ENCODE measurements at regions not wholly inside any gene's neighbourhood (a gene's known extent, or its start where the extent isn't known, plus 50 kb on each side); places are given as distances from the start of the nearest gene placed in this dataset.

DNA sequence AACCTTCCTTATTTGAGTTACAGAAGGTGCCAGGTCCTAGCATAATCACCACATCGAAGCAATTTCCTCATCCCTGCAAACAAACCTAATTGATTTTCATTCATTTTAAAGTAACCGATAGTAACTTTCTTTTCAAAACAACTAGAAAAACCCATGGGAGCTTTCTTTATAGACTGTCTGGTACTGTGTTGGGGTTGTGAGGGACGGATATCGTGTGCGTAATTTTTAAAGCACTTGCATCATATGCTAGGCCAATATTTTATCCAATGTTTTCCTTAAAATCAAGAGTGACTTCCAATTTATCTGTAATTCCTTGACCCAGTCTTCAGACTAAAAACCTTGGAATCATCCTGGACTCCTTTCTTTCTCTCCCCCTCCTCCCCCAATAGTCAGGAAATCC is 271.5 kb upstream of the SESN3 start:
- no peak overlapping the region for H3K9ac ChIP-seq
- no peaks in the 10 kb centered on the region for H3K9me3 ChIP-seq
- POLR2A ChIA-PET: no interaction called here
- no peak for TF ChIP-seq NFIC (IDR thresholded peaks at IDR 0.05; ENCODE audit: borderline replicate concordance)
- TF ChIP-seq, protein P1, sequence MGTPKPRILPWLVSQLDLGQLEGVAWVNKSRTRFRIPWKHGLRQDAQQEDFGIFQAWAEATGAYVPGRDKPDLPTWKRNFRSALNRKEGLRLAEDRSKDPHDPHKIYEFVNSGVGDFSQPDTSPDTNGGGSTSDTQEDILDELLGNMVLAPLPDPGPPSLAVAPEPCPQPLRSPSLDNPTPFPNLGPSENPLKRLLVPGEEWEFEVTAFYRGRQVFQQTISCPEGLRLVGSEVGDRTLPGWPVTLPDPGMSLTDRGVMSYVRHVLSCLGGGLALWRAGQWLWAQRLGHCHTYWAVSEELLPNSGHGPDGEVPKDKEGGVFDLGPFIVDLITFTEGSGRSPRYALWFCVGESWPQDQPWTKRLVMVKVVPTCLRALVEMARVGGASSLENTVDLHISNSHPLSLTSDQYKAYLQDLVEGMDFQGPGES (IDR thresholded peaks at IDR 0.05; ENCODE audit: low read depth, low read length): no peak
- no peak for TF ChIP-seq MXI1 (IDR thresholded peaks at IDR 0.05; ENCODE audit: low read depth, low read length)
- no peak for TF ChIP-seq ELF1 (IDR thresholded peaks at IDR 0.05)
- TF ChIP-seq, protein P2, sequence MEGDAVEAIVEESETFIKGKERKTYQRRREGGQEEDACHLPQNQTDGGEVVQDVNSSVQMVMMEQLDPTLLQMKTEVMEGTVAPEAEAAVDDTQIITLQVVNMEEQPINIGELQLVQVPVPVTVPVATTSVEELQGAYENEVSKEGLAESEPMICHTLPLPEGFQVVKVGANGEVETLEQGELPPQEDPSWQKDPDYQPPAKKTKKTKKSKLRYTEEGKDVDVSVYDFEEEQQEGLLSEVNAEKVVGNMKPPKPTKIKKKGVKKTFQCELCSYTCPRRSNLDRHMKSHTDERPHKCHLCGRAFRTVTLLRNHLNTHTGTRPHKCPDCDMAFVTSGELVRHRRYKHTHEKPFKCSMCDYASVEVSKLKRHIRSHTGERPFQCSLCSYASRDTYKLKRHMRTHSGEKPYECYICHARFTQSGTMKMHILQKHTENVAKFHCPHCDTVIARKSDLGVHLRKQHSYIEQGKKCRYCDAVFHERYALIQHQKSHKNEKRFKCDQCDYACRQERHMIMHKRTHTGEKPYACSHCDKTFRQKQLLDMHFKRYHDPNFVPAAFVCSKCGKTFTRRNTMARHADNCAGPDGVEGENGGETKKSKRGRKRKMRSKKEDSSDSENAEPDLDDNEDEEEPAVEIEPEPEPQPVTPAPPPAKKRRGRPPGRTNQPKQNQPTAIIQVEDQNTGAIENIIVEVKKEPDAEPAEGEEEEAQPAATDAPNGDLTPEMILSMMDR (IDR thresholded peaks at IDR 0.05): no peak
- no peak overlapping the region for H3K4me2 ChIP-seq
- no peaks in the 10 kb centered on the region for H3F3A ChIP-seq (replicated peaks; ENCODE audit: insufficient read depth)
- no peak overlapping the region for H3K27ac ChIP-seq (ENCODE audit: low read depth in 2 of 2, low read length in 1 of 2)
- DNase-seq: no peak
- H3K9me2 ChIP-seq: no peaks in the 10 kb centered on the region
- H3K4me3 ChIP-seq (ENCODE audit: low read depth in 2 of 2, low read length in 1 of 2): no peak overlapping the region
- H4K20me1 ChIP-seq (ENCODE audit: insufficient read depth): no peaks in the 10 kb centered on the region
- H2AFZ ChIP-seq (ENCODE audit: low read depth): no peak overlapping the region
- H3K4me1 ChIP-seq (ENCODE audit: control insufficient read depth in 1 of 2, insufficient read depth in 2 of 2, low read depth in 1 of 2, low read length in 1 of 2): no peaks in the 10 kb centered on the region
- CTCF ChIA-PET: interaction anchor here (1.4 to 1.5 kb wide), 2 partner anchors 14 to 203 kb away, joined by 3 to 5 read pairs; no protein-coding TSS in a partner anchor
- H3K27me3 ChIP-seq (ENCODE audit: insufficient read depth): no peaks in the 10 kb centered on the region
- WGBS (ENCODE audit: low lambda C conversion rate): 77% methylated on average over 5 of the region's 5 CpGs
- no peaks in the 10 kb centered on the region for H3K36me3 ChIP-seq (replicated peaks in 1 of 2; ENCODE audit: control insufficient read depth in 1 of 2, insufficient read depth in 2 of 2, low read length in 1 of 2)
- H3K79me2 ChIP-seq (ENCODE audit: insufficient read depth): no peaks in the 10 kb centered on the region

DNA sequence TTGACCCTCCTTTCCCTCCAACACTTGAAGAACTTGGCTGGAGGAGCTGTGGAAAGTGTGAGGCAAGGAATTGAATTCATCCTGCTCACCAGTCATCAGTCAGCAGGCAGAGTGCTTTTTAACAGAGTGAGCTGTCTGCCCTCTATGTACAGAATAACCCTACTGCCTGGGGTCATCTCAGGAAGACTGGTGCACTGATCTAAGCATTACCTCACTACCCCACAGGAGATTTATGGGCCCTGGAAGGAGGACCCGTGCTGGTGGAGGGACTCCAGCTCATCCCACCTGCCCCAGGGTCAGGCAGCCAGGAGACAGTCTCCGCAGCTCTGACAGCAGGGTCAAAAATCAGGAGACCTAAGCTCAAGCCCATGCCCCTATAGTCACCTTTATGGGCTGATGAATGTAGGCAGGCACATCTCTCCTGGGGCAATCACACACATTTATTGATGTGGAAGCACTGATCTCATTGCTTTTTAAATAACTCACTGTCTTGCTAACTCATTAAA is 270.8 kb upstream of the SESN3 start:
- Histone ChIP-seq H3K9me2 (no peaks in the 10 kb centered on the region), H3K27me3 (ENCODE audit: insufficient read depth) (no peaks in the 10 kb centered on the region), H3F3A (replicated peaks; ENCODE audit: insufficient read depth) (no peaks in the 10 kb centered on the region), H3K36me3 (replicated peaks in 1 of 2; ENCODE audit: control insufficient read depth in 1 of 2, insufficient read depth in 2 of 2, low read length in 1 of 2) (no peaks in the 10 kb centered on the region), H3K79me2 (ENCODE audit: insufficient read depth) (no peaks in the 10 kb centered on the region), H3K9me3 (no peaks in the 10 kb centered on the region), H4K20me1 (ENCODE audit: insufficient read depth) (no peaks in the 10 kb centered on the region), H3K4me3 (ENCODE audit: low read depth in 2 of 2, low read length in 1 of 2) (no peak overlapping the region), H2AFZ (ENCODE audit: low read depth) (no peak overlapping the region), H3K4me2 (no peak overlapping the region), H3K9ac (no peak overlapping the region), H3K4me1 (ENCODE audit: control insufficient read depth in 1 of 2, insufficient read depth in 2 of 2, low read depth in 1 of 2, low read length in 1 of 2) (no peaks in the 10 kb centered on the region), H3K27ac (ENCODE audit: low read depth in 2 of 2, low read length in 1 of 2) (no peak overlapping the region)
- TF ChIP-seq EP300 (IDR thresholded peaks at IDR 0.05; ENCODE audit: borderline replicate concordance in 1 of 2, low read depth in 1 of 2, low read length in 1 of 2) (no peak), MXI1 (IDR thresholded peaks at IDR 0.05; ENCODE audit: low read depth, low read length) (no peak), RXRA (IDR thresholded peaks at IDR 0.05; ENCODE audit: borderline replicate concordance, low read depth) (no peak), MEF2A (IDR thresholded peaks at IDR 0.05; ENCODE audit: borderline replicate concordance, low read depth) (no peak), FOSL2 (IDR thresholded peaks at IDR 0.05; ENCODE audit: borderline replicate concordance, low read depth) (no peak), CHD2 (IDR thresholded peaks at IDR 0.05; ENCODE audit: low read length, partially characterized antibody) (no peak), EZH2phosphoT487 (IDR thresholded peaks at IDR 0.05; ENCODE audit: borderline replicate concordance, low read depth) (no peak)
- TF ChIP-seq, protein P3, sequence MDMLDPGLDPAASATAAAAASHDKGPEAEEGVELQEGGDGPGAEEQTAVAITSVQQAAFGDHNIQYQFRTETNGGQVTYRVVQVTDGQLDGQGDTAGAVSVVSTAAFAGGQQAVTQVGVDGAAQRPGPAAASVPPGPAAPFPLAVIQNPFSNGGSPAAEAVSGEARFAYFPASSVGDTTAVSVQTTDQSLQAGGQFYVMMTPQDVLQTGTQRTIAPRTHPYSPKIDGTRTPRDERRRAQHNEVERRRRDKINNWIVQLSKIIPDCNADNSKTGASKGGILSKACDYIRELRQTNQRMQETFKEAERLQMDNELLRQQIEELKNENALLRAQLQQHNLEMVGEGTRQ (IDR thresholded peaks at IDR 0.05; ENCODE audit: borderline replicate concordance, low read depth, low read length): no peak
- ChIA-PET CTCF (interaction anchor here (1.4 to 1.5 kb wide), 2 partner anchors 15 to 204 kb away, joined by 3 to 5 read pairs; no protein-coding TSS in a partner anchor), POLR2A (no interaction called here)
- DNase-seq: no peak
- WGBS (ENCODE audit: low lambda C conversion rate): no CpG with 5 or more reads among the region's 2 CpGs
